ENCODE measurements at regions not wholly inside any gene's neighbourhood (a gene's known extent, or its start where the extent isn't known, plus 50 kb on each side); places are given as distances from the start of the nearest gene placed in this dataset.

- TF ChIP-seq CTCF (IDR thresholded peaks at IDR 0.05): no peak
- no peak for TF ChIP-seq EZH2 (IDR thresholded peaks at IDR 0.05; ENCODE audit: borderline replicate concordance, insufficient read depth, low read depth, low read length, poor library complexity, severe bottlenecking)
Measured at GRCh38 chr16:8167436-8167835, 422.9 kb downstream of the TMEM114 start.
